H9 (cell line): ENCODE measurements at regions not wholly inside any gene's neighbourhood (a gene's known extent, or its start where the extent isn't known, plus 50 kb on each side); places are given as distances from the start of the nearest gene placed in this dataset.

Experiments used
- DNase-seq: peaks from one replicate; pipeline ENCODE4 v3.0.0-alpha.2; 2017
- H2AFZ ChIP-seq: one replicate; pipeline ENCODE4 v1.6.1; 2013; ENCODE audit warnings: mild to moderate bottlenecking, low read length, control low read depth, moderate library complexity
- H2AK5ac ChIP-seq: 2 replicates; pipeline ENCODE4 v1.6.1; 2013; ENCODE audit warnings: low read length, control low read depth, mixed read lengths; ENCODE audit not compliant: insufficient read length
- H2BK120ac ChIP-seq: one replicate; pipeline ENCODE4 v1.6.1; 2013; ENCODE audit warnings: low read depth, mild to moderate bottlenecking, low read length, control low read depth, inconsistent platforms; ENCODE audit not compliant: poor library complexity, severe bottlenecking
- H2BK12ac ChIP-seq: 2 replicates; pipeline ENCODE4 v1.6.1; 2013; ENCODE audit warnings: low read length, control low read depth, mixed read lengths, low read depth; ENCODE audit not compliant: insufficient read length
- H2BK15ac ChIP-seq: 2 replicates; pipeline ENCODE4 v1.6.1; 2013; ENCODE audit warnings: low read depth, low read length, control low read depth
- H2BK20ac ChIP-seq: one replicate; pipeline ENCODE4 v1.6.1; 2013; ENCODE audit warnings: low read depth, mild to moderate bottlenecking, low read length, control low read depth, inconsistent platforms; ENCODE audit not compliant: poor library complexity, severe bottlenecking
- H2BK5ac ChIP-seq: 2 replicates; pipeline ENCODE4 v1.6.1; 2013; ENCODE audit warnings: low read length, control low read depth, mixed read lengths; ENCODE audit not compliant: insufficient read length
- H3K14ac ChIP-seq: 2 replicates; pipeline ENCODE4 v1.6.1; 2013; ENCODE audit warnings: low read length, control low read depth; ENCODE audit not compliant: insufficient read depth
- H3K18ac ChIP-seq: 2 replicates; pipeline ENCODE4 v1.6.1; 2013; ENCODE audit warnings: low read depth, mild to moderate bottlenecking, mixed read lengths, low read length, control low read depth; ENCODE audit not compliant: insufficient read length
- H3K23ac ChIP-seq: 2 replicates; pipeline ENCODE4 v1.6.1; 2013; ENCODE audit warnings: low read length, control low read depth, mixed read lengths, low read depth; ENCODE audit not compliant: insufficient read length
- H3K23me2 ChIP-seq: 2 replicates; pipeline ENCODE4 v1.6.1; 2013; ENCODE audit warnings: low read depth, mild to moderate bottlenecking, mixed read lengths, low read length, control low read depth; ENCODE audit not compliant: insufficient read length, poor library complexity, severe bottlenecking
- H3K27ac ChIP-seq: 2 replicates; pipeline ENCODE4 v1.5.1; 2013; ENCODE audit warnings: low read length, control low read depth, mixed read lengths, low read depth; ENCODE audit not compliant: insufficient read length
- H3K27me3 ChIP-seq: 2 replicates; pipeline ENCODE4 v1.6.1; 2013; ENCODE audit warnings: low read length, control low read depth, inconsistent platforms; ENCODE audit not compliant: insufficient read depth
- H3K4ac ChIP-seq: 2 replicates; pipeline ENCODE4 v1.6.1; 2013; ENCODE audit warnings: low read depth, mild to moderate bottlenecking, control low read depth, inconsistent platforms, low read length, moderate library complexity
- H3K4me1 ChIP-seq: 2 replicates; pipeline ENCODE4 v1.6.1; 2013; ENCODE audit warnings: low read length, control low read depth, inconsistent platforms; ENCODE audit not compliant: insufficient read depth
- H3K4me2 ChIP-seq: 2 replicates; pipeline ENCODE4 v1.6.1; 2013; ENCODE audit warnings: low read length, control low read depth, mixed read lengths; ENCODE audit not compliant: insufficient read length, insufficient read depth
- H3K56ac ChIP-seq: 2 replicates; pipeline ENCODE4 v1.6.1; 2013; ENCODE audit warnings: low read depth, mild to moderate bottlenecking, mixed read lengths, low read length, control low read depth; ENCODE audit not compliant: insufficient read length
- H3K79me1 ChIP-seq: 2 replicates; pipeline ENCODE4 v1.6.1; 2013; ENCODE audit warnings: low read depth, mild to moderate bottlenecking, moderate library complexity, low read length, control low read depth, inconsistent platforms; ENCODE audit not compliant: insufficient read depth, poor library complexity, severe bottlenecking
- H3K79me2 ChIP-seq: 2 replicates; pipeline ENCODE4 v1.6.1; 2013; ENCODE audit warnings: low read length, control low read depth, inconsistent platforms; ENCODE audit not compliant: insufficient read depth
- H3K9ac ChIP-seq: 2 replicates; pipeline ENCODE4 v1.6.1; 2013; ENCODE audit warnings: low read length, control low read depth, mixed read lengths; ENCODE audit not compliant: insufficient read length; ENCODE audit errors: extremely low read depth
- H3K9me3 ChIP-seq: one replicate; pipeline ENCODE4 v1.6.1; 2013; ENCODE audit warnings: low read depth, low read length, inconsistent platforms; ENCODE audit not compliant: control insufficient read depth
- H3T11ph ChIP-seq: one replicate; pipeline ENCODE4 v1.6.1; 2013; ENCODE audit warnings: mild to moderate bottlenecking, low read length, control low read depth, inconsistent platforms
- H4K20me1 ChIP-seq: one replicate; pipeline ENCODE4 v1.6.1; 2013; ENCODE audit not compliant: control insufficient read depth, insufficient read length, insufficient read depth
- H4K5ac ChIP-seq: 2 replicates; pipeline ENCODE4 v1.6.1; 2013; ENCODE audit warnings: low read depth, mild to moderate bottlenecking, mixed read lengths, low read length, control low read depth; ENCODE audit not compliant: insufficient read length
- H4K8ac ChIP-seq: replicated peaks from 2 replicates; pipeline ENCODE4 v1.6.1; 2013; ENCODE audit warnings: low read length, control low read depth, mixed read lengths, low read depth; ENCODE audit not compliant: insufficient read length
- H4K91ac ChIP-seq: 2 replicates; pipeline ENCODE4 v1.6.1; 2013; ENCODE audit warnings: low read depth, mild to moderate bottlenecking, moderate library complexity, mixed read lengths, low read length, control low read depth; ENCODE audit not compliant: insufficient read length
- H3K27ac Mint-ChIP-seq, 3 experiments: 2 replicates in 2 of 3; 3 replicates in 1 of 3; pipeline ENCODE4 v1.8.0; 2020 to 2021; ENCODE audit warnings: mixed read lengths in 3 of 3, mild to moderate bottlenecking in 1 of 3, moderate library complexity in 1 of 3
- H3K27me3 Mint-ChIP-seq: 2 replicates; pipeline ENCODE4 v1.8.0; 2021; ENCODE audit warnings: low read depth, mild to moderate bottlenecking, moderate library complexity, mixed read lengths
- H3K36me3 Mint-ChIP-seq, 3 experiments: 2 replicates in 2 of 3; 3 replicates in 1 of 3; pipeline ENCODE4 v1.8.0; 2020 to 2021; ENCODE audit warnings: low read depth in 3 of 3, mixed read lengths in 3 of 3; ENCODE audit not compliant: insufficient read depth in 1 of 3
- H3K4me1 Mint-ChIP-seq, 2 experiments: 2 replicates each; pipeline ENCODE4 v1.8.0; 2020; ENCODE audit warnings: mixed read lengths in 2 of 2
- H3K4me3 Mint-ChIP-seq, 2 experiments: 2 replicates in 1 of 2; 3 replicates in 1 of 2; pipeline ENCODE4 v1.8.0; 2020 to 2021; ENCODE audit warnings: mild to moderate bottlenecking in 2 of 2, mixed read lengths in 2 of 2, moderate library complexity in 1 of 2
- H3K9me3 Mint-ChIP-seq, 2 experiments: 2 replicates in 1 of 2; 3 replicates in 1 of 2; pipeline ENCODE4 v1.8.0; 2020; ENCODE audit warnings: mild to moderate bottlenecking in 2 of 2, mixed read lengths in 2 of 2, moderate library complexity in 1 of 2
- CTCF ChIP-seq: fragments of 200-600 bp; sonication (generic); conservative IDR thresholded peaks from 3 replicates; pipeline ENCODE4 v1.8.0; 2021; ENCODE audit warnings: antibody characterized with exemption, mild to moderate bottlenecking

- H2BK15ac ChIP-seq, result no peak overlapping the region
- no peaks in the 10 kb centered on the region for H3K79me2 ChIP-seq
- no peaks in the 10 kb centered on the region for H3K4me1 ChIP-seq
- no peak overlapping the region for H3K23ac ChIP-seq
- no peak overlapping the region for H3K9ac ChIP-seq
- H4K91ac ChIP-seq, result no peak overlapping the region
- H3K27ac ChIP-seq, result no peak overlapping the region
- no peak overlapping the region for H4K8ac ChIP-seq
- Mint-ChIP-seq H3K9me3 (peaks cover 8 to 9% of the 10 kb centered on the region in 2 experiments; a peak in 4 of 5 replicates), H3K27ac (no peak overlapping the region), H3K4me3 (no peak overlapping the region), H3K4me1 (0 out of 4 replicates have a peak, but pooled peaks cover 0 to 2% of the 10 kb centered on the region in 2 experiments), H3K36me3 (peaks cover 0 to 6% (median 3%) of the 10 kb centered on the region in 3 experiments; a peak in 3 of 7 replicates), H3K27me3 (peaks cover 5% of the 10 kb centered on the region; the same call in 1 of the 2 replicates)
- no peak overlapping the region for H4K5ac ChIP-seq
- H3K23me2 ChIP-seq, result no peaks in the 10 kb centered on the region
- DNase-seq, result no peak
- no peak overlapping the region for H2AK5ac ChIP-seq
- H3K18ac ChIP-seq, result no peak overlapping the region
- H3K4me2 ChIP-seq, result no peak overlapping the region
- H2BK12ac ChIP-seq, result no peak overlapping the region
- H2BK5ac ChIP-seq, result no peak overlapping the region
- no peak overlapping the region for H3K14ac ChIP-seq
- H3K9me3 ChIP-seq, result no peaks in the 10 kb centered on the region
- no peak overlapping the region for H2BK20ac ChIP-seq
- H2BK120ac ChIP-seq, result no peak overlapping the region
- H3K79me1 ChIP-seq, result no peaks in the 10 kb centered on the region
- H2AFZ ChIP-seq, result no peak overlapping the region
- no peak for TF ChIP-seq CTCF
- no peaks in the 10 kb centered on the region for H4K20me1 ChIP-seq
- H3K27me3 ChIP-seq, result no peaks in the 10 kb centered on the region
- H3K4ac ChIP-seq, result no peak overlapping the region
- H3T11ph ChIP-seq, result no peak overlapping the region
- no peak overlapping the region for H3K56ac ChIP-seq
Measured at GRCh38 chr17:71055128-71055527, 885.8 kb downstream of the KCNJ2 start.
